C4-2B (cell line): ENCODE measurements at regions not wholly inside any gene's neighbourhood (a gene's known extent, or its start where the extent isn't known, plus 50 kb on each side); places are given as distances from the start of the nearest gene placed in this dataset.

Experiments
- ZFX ChIP-seq: fragments of 450-650 bp; IDR thresholded peaks from 2 replicates; pipeline ENCODE4 v1.6.1; 2017
- TF ChIP-seq, protein P1 (sequence below): fragments of 450-650 bp; conservative IDR thresholded peaks from 2 replicates; pipeline ENCODE4 v1.5.1; 2017; ENCODE audit warnings: mild to moderate bottlenecking

DNA sequence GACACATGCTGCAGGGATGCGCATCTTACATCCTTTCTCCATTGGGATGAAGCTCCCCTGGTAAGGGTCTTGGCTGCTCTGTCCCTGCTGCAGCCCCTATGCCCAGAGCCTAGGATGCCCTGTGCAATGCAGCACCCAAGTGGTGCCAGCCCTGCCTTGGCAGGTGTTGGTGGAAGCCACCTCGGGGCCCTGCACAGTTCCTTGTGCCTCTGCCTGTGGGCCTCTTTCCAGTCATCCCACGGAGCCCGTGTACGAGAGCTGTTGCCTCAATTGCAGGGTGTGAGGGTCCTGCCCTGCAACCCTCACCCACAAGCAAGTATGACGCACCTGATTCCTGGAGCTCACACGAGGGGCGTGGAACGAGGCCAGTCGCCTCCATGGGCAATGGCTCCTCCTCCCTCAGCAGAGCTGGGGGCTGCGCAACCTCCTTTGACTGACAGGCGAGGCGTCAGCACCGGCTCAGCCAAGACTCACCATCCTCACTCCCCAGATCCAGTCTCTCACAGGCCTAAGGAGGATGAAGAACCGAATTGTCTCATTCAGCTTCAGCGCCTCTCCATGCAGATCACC is 719.6 kb downstream of the BRD1 start:
- TF ChIP-seq, protein P1, sequence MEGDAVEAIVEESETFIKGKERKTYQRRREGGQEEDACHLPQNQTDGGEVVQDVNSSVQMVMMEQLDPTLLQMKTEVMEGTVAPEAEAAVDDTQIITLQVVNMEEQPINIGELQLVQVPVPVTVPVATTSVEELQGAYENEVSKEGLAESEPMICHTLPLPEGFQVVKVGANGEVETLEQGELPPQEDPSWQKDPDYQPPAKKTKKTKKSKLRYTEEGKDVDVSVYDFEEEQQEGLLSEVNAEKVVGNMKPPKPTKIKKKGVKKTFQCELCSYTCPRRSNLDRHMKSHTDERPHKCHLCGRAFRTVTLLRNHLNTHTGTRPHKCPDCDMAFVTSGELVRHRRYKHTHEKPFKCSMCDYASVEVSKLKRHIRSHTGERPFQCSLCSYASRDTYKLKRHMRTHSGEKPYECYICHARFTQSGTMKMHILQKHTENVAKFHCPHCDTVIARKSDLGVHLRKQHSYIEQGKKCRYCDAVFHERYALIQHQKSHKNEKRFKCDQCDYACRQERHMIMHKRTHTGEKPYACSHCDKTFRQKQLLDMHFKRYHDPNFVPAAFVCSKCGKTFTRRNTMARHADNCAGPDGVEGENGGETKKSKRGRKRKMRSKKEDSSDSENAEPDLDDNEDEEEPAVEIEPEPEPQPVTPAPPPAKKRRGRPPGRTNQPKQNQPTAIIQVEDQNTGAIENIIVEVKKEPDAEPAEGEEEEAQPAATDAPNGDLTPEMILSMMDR = no peak
- no peak for TF ChIP-seq ZFX
